SU-DHL-6 (cell line): ENCODE measurements at regions not wholly inside any gene's neighbourhood (a gene's known extent, or its start where the extent isn't known, plus 50 kb on each side); places are given as distances from the start of the nearest gene placed in this dataset.
"Not testable (repeated sequence)": the region's sequence is repeated elsewhere in the genome, so short reads cannot be mapped to it uniquely, and the experiment has no call there.

Experiments used
- H2AFZ ChIP-seq: fragments of 200-600 bp; sonication (generic); 2 replicates; pipeline ENCODE4 v1.6.1; 2014; ENCODE audit warnings: low read depth, mild to moderate bottlenecking, moderate library complexity, mixed read lengths, antibody characterized with exemption, low read length; ENCODE audit not compliant: severe bottlenecking
- H3F3A ChIP-seq: fragments of 200-600 bp; shearing (Covaris generic); 2 replicates; pipeline ENCODE4 v1.6.0; 2016; ENCODE audit warnings: antibody characterized with exemption, mild to moderate bottlenecking; ENCODE audit not compliant: insufficient read depth
- H3K27ac ChIP-seq: fragments of 200-600 bp; sonication (generic); 2 replicates; pipeline ENCODE4 v1.5.1; 2016; ENCODE audit warnings: low read depth, mild to moderate bottlenecking, low read length, moderate library complexity, mixed read lengths
- H3K27me3 ChIP-seq: fragments of 200-600 bp; sonication (generic), shearing (Covaris generic); 2 replicates; pipeline ENCODE4 v1.6.0; 2014; ENCODE audit warnings: mild to moderate bottlenecking, low read length
- H3K36me3 ChIP-seq: fragments of 200-600 bp; sonication (generic); 2 replicates; pipeline ENCODE4 v1.6.1; 2014; ENCODE audit warnings: mild to moderate bottlenecking, low read length, mixed read lengths
- H3K4me2 ChIP-seq: fragments of 300-600, 200-600 bp; shearing (Covaris generic), sonication (generic); 2 replicates; pipeline ENCODE4 v1.6.0; 2014; ENCODE audit warnings: low read length, low read depth, mild to moderate bottlenecking; ENCODE audit not compliant: poor library complexity, severe bottlenecking
- H3K4me3 ChIP-seq: fragments of 200-600 bp; sonication (generic); 2 replicates; pipeline ENCODE4 v1.5.1; 2014; ENCODE audit warnings: antibody characterized with exemption, low read length, mild to moderate bottlenecking, mixed read lengths; ENCODE audit not compliant: insufficient read depth, poor library complexity, severe bottlenecking
- H3K79me2 ChIP-seq: fragments of 200-600 bp; sonication (generic); 2 replicates; pipeline ENCODE4 v1.6.1; 2014; ENCODE audit warnings: mild to moderate bottlenecking, low read length, moderate library complexity; ENCODE audit not compliant: insufficient read depth
- H3K9ac ChIP-seq: fragments of 200-600 bp; sonication (generic); 2 replicates; pipeline ENCODE4 v1.7.0; 2014; ENCODE audit warnings: mild to moderate bottlenecking, low read length
- H3K9me2 ChIP-seq: fragments of 200-600 bp; sonication (generic); replicated peaks from 2 replicates; pipeline ENCODE4 v1.6.1; 2014; ENCODE audit warnings: low read length; ENCODE audit not compliant: insufficient read depth
- H3K9me3 ChIP-seq: fragments of 200-600 bp; sonication (generic); 2 replicates; pipeline ENCODE4 v1.6.1; 2014; ENCODE audit warnings: low read length, mixed read lengths; ENCODE audit not compliant: insufficient read depth
- H4K20me1 ChIP-seq: fragments of 200-600 bp; sonication (generic); 2 replicates; pipeline ENCODE4 v1.6.1; 2014; ENCODE audit warnings: low read depth, mild to moderate bottlenecking, antibody characterized with exemption, low read length, moderate library complexity, mixed read lengths
- EZH2phosphoT487 ChIP-seq: fragments of 200-600 bp; sonication (generic), shearing (Covaris generic); conservative IDR thresholded peaks from 2 replicates; pipeline ENCODE4 v1.6.1; 2018; ENCODE audit warnings: mild to moderate bottlenecking, antibody characterized with exemption, low read length, moderate library complexity, mixed read lengths
- TF ChIP-seq, protein P1 (sequence below): fragments of 200-600 bp; sonication (generic); IDR thresholded peaks from one replicate; pipeline ENCODE4 v1.5.1; 2017; ENCODE audit warnings: antibody characterized with exemption, mild to moderate bottlenecking, low read length, moderate library complexity; ENCODE audit not compliant: insufficient read depth, poor library complexity, severe bottlenecking

DNA sequence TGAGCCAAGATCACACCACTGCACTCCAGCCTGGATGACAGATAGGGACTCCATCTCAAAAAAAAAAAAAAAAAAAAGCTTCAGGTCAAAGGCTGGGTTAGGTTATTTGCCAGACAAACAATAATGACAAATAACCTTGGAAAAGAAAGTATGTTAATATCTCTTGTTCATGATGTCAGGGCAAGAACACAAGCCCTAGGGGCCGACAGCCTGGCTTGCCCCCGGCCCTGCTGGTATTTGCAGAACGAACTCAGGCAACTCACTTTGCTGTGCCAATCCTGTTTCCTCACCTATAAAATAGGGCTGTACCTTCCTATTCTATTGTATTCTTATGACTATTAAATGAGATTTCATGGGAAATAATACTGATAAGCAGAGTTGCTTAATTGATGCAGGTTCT lies 75.4 kb upstream of the CDC42EP3 start:
- H3K36me3 ChIP-seq: no peaks in the 10 kb centered on the region
- H3K9me2 ChIP-seq: no peaks in the 10 kb centered on the region
- no peaks in the 10 kb centered on the region for H3K9me3 ChIP-seq
- no peaks in the 10 kb centered on the region for H3K27me3 ChIP-seq
- no peak for TF ChIP-seq EZH2phosphoT487
- TF ChIP-seq, protein P1, sequence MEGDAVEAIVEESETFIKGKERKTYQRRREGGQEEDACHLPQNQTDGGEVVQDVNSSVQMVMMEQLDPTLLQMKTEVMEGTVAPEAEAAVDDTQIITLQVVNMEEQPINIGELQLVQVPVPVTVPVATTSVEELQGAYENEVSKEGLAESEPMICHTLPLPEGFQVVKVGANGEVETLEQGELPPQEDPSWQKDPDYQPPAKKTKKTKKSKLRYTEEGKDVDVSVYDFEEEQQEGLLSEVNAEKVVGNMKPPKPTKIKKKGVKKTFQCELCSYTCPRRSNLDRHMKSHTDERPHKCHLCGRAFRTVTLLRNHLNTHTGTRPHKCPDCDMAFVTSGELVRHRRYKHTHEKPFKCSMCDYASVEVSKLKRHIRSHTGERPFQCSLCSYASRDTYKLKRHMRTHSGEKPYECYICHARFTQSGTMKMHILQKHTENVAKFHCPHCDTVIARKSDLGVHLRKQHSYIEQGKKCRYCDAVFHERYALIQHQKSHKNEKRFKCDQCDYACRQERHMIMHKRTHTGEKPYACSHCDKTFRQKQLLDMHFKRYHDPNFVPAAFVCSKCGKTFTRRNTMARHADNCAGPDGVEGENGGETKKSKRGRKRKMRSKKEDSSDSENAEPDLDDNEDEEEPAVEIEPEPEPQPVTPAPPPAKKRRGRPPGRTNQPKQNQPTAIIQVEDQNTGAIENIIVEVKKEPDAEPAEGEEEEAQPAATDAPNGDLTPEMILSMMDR: no peak
- no peak overlapping the region for H3K4me3 ChIP-seq
- no peaks in the 10 kb centered on the region for H4K20me1 ChIP-seq
- no peaks in the 10 kb centered on the region for H3K79me2 ChIP-seq
- H3K4me2 ChIP-seq: no peak overlapping the region
- no peaks in the 10 kb centered on the region for H3F3A ChIP-seq
- no peak overlapping the region for H3K27ac ChIP-seq
- no peak overlapping the region for H2AFZ ChIP-seq
- no peak overlapping the region for H3K9ac ChIP-seq

DNA sequence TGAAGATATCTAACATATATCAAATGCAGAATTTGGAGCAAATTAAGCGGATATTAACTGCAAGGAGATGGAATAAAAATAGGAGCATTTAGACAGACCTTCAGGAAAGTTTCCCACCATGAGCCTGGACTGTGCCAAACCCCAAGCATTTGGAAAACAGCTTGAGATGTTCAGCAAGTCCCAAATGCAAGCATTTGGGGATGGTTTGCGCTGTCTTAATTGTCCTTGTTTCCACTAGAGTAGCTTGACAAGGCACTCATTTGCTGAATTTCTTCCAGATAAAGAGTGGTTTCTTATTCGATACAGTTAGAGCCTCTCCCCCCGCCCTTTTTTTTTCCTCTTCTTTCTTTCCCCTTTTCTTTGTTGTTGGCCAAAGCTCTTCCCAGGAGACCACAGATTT lies 77.1 kb upstream of the CDC42EP3 start:
- H3K9ac ChIP-seq: no peak overlapping the region
- H3K79me2 ChIP-seq: no peaks in the 10 kb centered on the region
- TF ChIP-seq, protein P1: no peak
- no peak for TF ChIP-seq EZH2phosphoT487
- no peaks in the 10 kb centered on the region for H3K9me3 ChIP-seq
- H3K4me2 ChIP-seq: no peak overlapping the region
- H4K20me1 ChIP-seq: no peaks in the 10 kb centered on the region
- H3F3A ChIP-seq: no peaks in the 10 kb centered on the region
- no peaks in the 10 kb centered on the region for H3K27me3 ChIP-seq
- H3K36me3 ChIP-seq: no peaks in the 10 kb centered on the region
- H3K9me2 ChIP-seq: no peaks in the 10 kb centered on the region
- no peak overlapping the region for H2AFZ ChIP-seq
- no peak overlapping the region for H3K27ac ChIP-seq
- no peak overlapping the region for H3K4me3 ChIP-seq

- not testable (repeated sequence) for H4K20me1 ChIP-seq, H3K4me2 ChIP-seq, H3K79me2 ChIP-seq, H3K9ac ChIP-seq, H3K9me2 ChIP-seq, H3K4me3 ChIP-seq, H3K27ac ChIP-seq, H3K9me3 ChIP-seq, H2AFZ ChIP-seq, H3K27me3 ChIP-seq, H3F3A ChIP-seq, H3K36me3 ChIP-seq
These were observed 78.8 kb upstream of the CDC42EP3 start for GRCh38 chr2:37750286-37750685.

- no peaks in the 10 kb centered on the region for H3K79me2 ChIP-seq
- H3K9me3 ChIP-seq: no peaks in the 10 kb centered on the region
- H3K9me2 ChIP-seq: no peaks in the 10 kb centered on the region
- no peaks in the 10 kb centered on the region for H3K36me3 ChIP-seq
- H3K27ac ChIP-seq: no peak overlapping the region
- no peak overlapping the region for H2AFZ ChIP-seq
- H4K20me1 ChIP-seq: no peaks in the 10 kb centered on the region
- no peaks in the 10 kb centered on the region for H3K27me3 ChIP-seq
- no peaks in the 10 kb centered on the region for H3F3A ChIP-seq
- no peak overlapping the region for H3K4me2 ChIP-seq
- no peak overlapping the region for H3K4me3 ChIP-seq
- H3K9ac ChIP-seq: no peak overlapping the region
- no peak for TF ChIP-seq EZH2phosphoT487
- TF ChIP-seq, protein P1: no peak
These were observed 81.3 kb upstream of the CDC42EP3 start for GRCh38 chr2:37752766-37753165.
